SJCRH30 (cell line): ENCODE measurements at regions not wholly inside any gene's neighbourhood (a gene's known extent, or its start where the extent isn't known, plus 50 kb on each side); places are given as distances from the start of the nearest gene placed in this dataset.
A peak's percentile ranks its signal among the peaks of the same experiment; 100 is the strongest.
"Not testable (repeated sequence)": the region's sequence is repeated elsewhere in the genome, so short reads cannot be mapped to it uniquely, and the experiment has no call there.

Source experiments
- DNase-seq, 2 experiments: peaks; one replicate each; pipeline ENCODE4 v3.0.0-alpha.2; 2015 to 2020
- H3K27ac ChIP-seq: fragments of 250-450 bp; sonication (Bioruptor Pico); 2 replicates; pipeline ENCODE4 v1.5.1; 2020; ENCODE audit warnings: mild to moderate bottlenecking, moderate library complexity
- H3K27me3 ChIP-seq: fragments of 250-450 bp; sonication (Bioruptor Pico); 2 replicates; pipeline ENCODE4 v1.5.1; 2020; ENCODE audit warnings: mild to moderate bottlenecking, moderate library complexity
- H3K36me3 ChIP-seq: fragments of 250-450 bp; sonication (Bioruptor Pico); 2 replicates; pipeline ENCODE4 v1.5.1; 2020; ENCODE audit warnings: mild to moderate bottlenecking, moderate library complexity
- H3K4me1 ChIP-seq: fragments of 250-450 bp; sonication (Bioruptor Pico); 2 replicates; pipeline ENCODE4 v1.5.1; 2020; ENCODE audit warnings: mild to moderate bottlenecking, moderate library complexity
- H3K4me3 ChIP-seq: fragments of 250-450 bp; sonication (Bioruptor Pico); 2 replicates; pipeline ENCODE4 v1.5.1; 2020; ENCODE audit warnings: mild to moderate bottlenecking, moderate library complexity
- H3K9me3 ChIP-seq: fragments of 250-450 bp; sonication (Bioruptor Pico); replicated peaks from 2 replicates; pipeline ENCODE4 v1.5.1; 2020; ENCODE audit warnings: mild to moderate bottlenecking, moderate library complexity

DNA sequence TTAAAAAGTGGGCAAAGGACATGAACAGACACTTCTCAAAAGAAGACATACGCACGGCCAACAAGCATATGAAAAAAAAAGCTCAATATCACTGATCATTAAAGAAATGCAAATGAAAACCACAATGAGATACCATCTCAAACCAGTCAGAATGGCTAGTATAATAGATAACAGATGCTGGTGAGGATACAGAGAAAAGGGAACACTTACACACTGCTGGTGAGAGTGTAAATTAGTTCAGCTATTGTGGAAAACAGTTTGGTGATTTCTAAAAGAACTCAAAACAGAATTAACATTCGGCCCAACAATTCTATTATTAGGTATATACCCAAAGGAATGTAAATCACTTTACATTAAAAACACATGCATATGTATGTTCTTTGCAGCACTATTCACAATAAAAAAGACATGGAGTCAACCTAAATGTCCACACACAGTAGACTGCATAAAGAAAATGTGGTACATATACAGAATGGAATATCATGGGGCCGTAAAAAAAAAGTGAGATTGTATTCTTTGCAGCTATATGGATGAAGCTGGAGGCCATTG lies 1569.0 kb downstream of the OLFM4 start:
- no peaks in the 10 kb centered on the region for H3K4me1 ChIP-seq
- H3K36me3 ChIP-seq: no peaks in the 10 kb centered on the region
- no peak overlapping the region for H3K27ac ChIP-seq
- no peaks in the 10 kb centered on the region; the same call in 1 of the 2 replicates for H3K27me3 ChIP-seq
- H3K4me3 ChIP-seq: no peak overlapping the region
- no peaks in the 10 kb centered on the region for H3K9me3 ChIP-seq
- DNase-seq: no peak

DNA sequence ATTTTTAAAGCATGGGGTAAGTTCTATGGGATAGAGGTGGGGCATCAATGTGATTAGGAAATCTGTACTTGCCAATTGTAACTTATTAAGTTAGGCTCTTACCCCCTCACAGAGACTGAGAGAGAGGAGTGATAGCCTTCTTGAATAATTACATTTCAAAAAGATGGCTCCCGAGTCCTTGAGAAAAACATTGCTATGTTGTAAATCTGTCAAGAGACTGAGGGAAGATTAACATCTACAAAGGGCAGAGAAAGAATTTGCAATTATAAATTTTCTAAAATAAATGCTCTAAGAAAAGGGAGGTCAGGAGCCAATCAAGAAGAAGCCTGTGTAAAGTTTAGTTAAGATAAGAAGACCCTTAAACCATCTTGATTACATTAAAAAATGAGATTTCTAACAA lies 1570.8 kb downstream of the OLFM4 start:
- Histone ChIP-seq H3K27ac (no peak overlapping the region), H3K4me3 (no peak overlapping the region), H3K4me1 (no peaks in the 10 kb centered on the region), H3K36me3 (no peaks in the 10 kb centered on the region), H3K27me3 (no peaks in the 10 kb centered on the region; the same call in 1 of the 2 replicates), H3K9me3 (no peaks in the 10 kb centered on the region)
- DNase-seq: no peak

GRCh38 chr13:54606944-54607343 lies 1578.3 kb downstream of the OLFM4 start:
- Histone ChIP-seq H3K27ac (no peak overlapping the region), H3K27me3 (no peaks in the 10 kb centered on the region), H3K36me3 (no peaks in the 10 kb centered on the region), H3K4me3 (no peak overlapping the region), H3K9me3 (no peaks in the 10 kb centered on the region), H3K4me1 (no peaks in the 10 kb centered on the region)
- DNase-seq: no peak

- DNase-seq: no peak
- no peak overlapping the region for H3K4me3 ChIP-seq
- H3K27ac ChIP-seq: no peak overlapping the region
Measured at GRCh38 chr13:54607421-54607820, 1578.8 kb downstream of the OLFM4 start.

GRCh38 chr13:54611390-54611789 lies 1582.8 kb downstream of the OLFM4 start:
- DNase-seq: peak in 1 of 2 experiments; percentile 10
- no peaks in the 10 kb centered on the region for H3K4me1 ChIP-seq
- H3K36me3 ChIP-seq: no peaks in the 10 kb centered on the region
- no peak overlapping the region for H3K27ac ChIP-seq
- H3K9me3 ChIP-seq: no peaks in the 10 kb centered on the region
- no peak overlapping the region for H3K4me3 ChIP-seq
- H3K27me3 ChIP-seq: no peaks in the 10 kb centered on the region

More at GRCh38 chr13:54607421-54607820, 1578.8 kb downstream of the OLFM4 start:
- no peaks in the 10 kb centered on the region for H3K4me1 ChIP-seq
- H3K27me3 ChIP-seq: no peaks in the 10 kb centered on the region
- H3K36me3 ChIP-seq: no peaks in the 10 kb centered on the region
- H3K9me3 ChIP-seq: no peaks in the 10 kb centered on the region

- no peaks in the 10 kb centered on the region for H3K27me3 ChIP-seq
- no peak overlapping the region for H3K4me3 ChIP-seq
- H3K9me3 ChIP-seq: no peaks in the 10 kb centered on the region
- H3K27ac ChIP-seq: no peak overlapping the region
- no peaks in the 10 kb centered on the region for H3K4me1 ChIP-seq
- DNase-seq: no peak
- no peaks in the 10 kb centered on the region for H3K36me3 ChIP-seq
Measured at GRCh38 chr13:54614726-54615125, 1586.1 kb downstream of the OLFM4 start.

GRCh38 chr13:54626504-54626903 lies 1597.9 kb downstream of the OLFM4 start:
- H3K36me3 ChIP-seq, H3K4me1 ChIP-seq, H3K27ac ChIP-seq, H3K9me3 ChIP-seq, H3K4me3 ChIP-seq, H3K27me3 ChIP-seq, DNase-seq: not testable (repeated sequence)

DNA sequence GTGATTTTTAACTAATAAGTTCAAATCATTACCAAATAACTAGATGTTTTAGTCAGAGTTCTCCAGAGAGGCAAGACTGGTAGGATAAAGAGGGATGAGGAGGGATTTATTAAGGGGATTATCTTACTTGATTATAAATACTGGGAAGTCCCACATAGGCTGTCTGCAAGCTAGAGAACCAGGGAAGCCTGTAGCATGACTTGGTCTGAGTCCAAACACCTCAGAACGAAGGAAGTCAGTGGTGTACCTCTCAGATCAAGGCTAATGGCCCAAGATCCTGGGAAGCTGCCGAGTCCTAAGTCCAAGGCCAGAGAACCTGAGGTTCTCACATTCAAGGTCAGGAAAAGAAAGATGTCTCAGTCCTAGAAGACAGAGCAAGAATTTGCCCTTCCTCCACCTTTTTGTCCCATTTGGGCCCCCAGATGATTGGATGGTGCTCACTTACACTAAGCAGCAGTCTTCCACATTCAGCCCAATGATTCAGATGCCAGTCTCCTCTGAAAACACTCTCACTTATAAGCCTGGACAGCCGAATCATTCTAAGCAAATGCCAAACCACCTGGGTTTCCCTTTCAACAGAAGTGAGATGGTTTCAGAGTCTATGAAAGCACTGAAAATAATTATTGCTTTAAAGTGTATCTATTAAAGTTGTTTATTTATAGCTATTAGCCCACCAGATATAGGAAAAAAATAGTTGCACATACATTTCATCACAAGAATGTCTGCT lies 1599.2 kb downstream of the OLFM4 start:
- no peaks in the 10 kb centered on the region for H3K4me1 ChIP-seq
- DNase-seq: no peak
- H3K9me3 ChIP-seq: no peaks in the 10 kb centered on the region
- H3K27ac ChIP-seq: no peak overlapping the region
- H3K36me3 ChIP-seq: no peaks in the 10 kb centered on the region
- H3K4me3 ChIP-seq: no peak overlapping the region
- no peaks in the 10 kb centered on the region for H3K27me3 ChIP-seq

DNA sequence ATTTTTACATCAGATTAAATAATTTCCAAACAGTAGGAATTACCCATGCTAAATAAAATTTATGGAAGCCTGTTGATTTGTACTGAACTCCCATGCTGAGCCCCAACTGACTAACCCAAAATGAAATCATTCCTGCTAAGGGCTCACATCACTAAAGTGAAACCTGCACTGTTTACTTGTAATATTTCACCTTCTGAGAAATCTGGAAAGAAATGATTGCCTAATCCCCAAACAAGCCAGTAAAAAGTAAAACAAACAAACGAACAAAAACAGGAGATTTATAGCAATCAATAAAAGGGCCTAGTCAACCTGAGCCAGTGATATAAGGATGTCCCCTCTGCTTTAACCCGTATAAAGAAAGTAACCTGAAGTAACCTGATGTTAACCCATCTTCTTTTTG lies 1599.8 kb downstream of the OLFM4 start:
- Histone ChIP-seq H3K4me1 (no peaks in the 10 kb centered on the region), H3K27ac (no peak overlapping the region), H3K9me3 (no peaks in the 10 kb centered on the region), H3K4me3 (no peak overlapping the region), H3K36me3 (no peaks in the 10 kb centered on the region), H3K27me3 (no peaks in the 10 kb centered on the region)
- no peak for DNase-seq

GRCh38 chr13:54633456-54633855 lies 1604.8 kb downstream of the OLFM4 start:
- DNase-seq: no peak
- Histone ChIP-seq H3K9me3 (no peaks in the 10 kb centered on the region), H3K4me1 (no peaks in the 10 kb centered on the region), H3K36me3 (no peaks in the 10 kb centered on the region), H3K4me3 (no peak overlapping the region), H3K27ac (no peak overlapping the region), H3K27me3 (no peaks in the 10 kb centered on the region)

DNA sequence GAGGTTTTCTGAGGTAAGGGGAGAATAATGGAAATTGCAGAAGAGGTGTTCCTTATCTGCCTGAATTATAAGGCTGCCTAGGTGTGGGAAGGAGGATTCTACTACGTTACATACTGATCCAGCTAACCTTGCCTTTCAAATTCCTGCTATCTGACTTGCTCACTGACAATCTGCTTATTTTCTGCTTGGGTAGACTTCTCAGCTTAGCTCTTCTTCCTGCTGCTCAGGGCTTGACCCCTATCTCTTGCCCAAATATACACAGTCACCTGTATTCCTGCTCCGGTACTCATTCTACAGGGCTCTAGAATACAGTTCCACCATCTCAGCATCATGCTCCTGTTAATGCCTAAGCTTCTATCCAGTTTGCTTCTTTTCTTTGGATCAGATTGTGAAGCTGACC lies 1607.6 kb downstream of the OLFM4 start:
- H3K4me1 ChIP-seq: no peaks in the 10 kb centered on the region
- no peak for DNase-seq
- H3K27me3 ChIP-seq: no peaks in the 10 kb centered on the region
- H3K9me3 ChIP-seq: no peaks in the 10 kb centered on the region
- H3K4me3 ChIP-seq: no peak overlapping the region
- H3K27ac ChIP-seq: no peak overlapping the region
- no peaks in the 10 kb centered on the region for H3K36me3 ChIP-seq

DNA sequence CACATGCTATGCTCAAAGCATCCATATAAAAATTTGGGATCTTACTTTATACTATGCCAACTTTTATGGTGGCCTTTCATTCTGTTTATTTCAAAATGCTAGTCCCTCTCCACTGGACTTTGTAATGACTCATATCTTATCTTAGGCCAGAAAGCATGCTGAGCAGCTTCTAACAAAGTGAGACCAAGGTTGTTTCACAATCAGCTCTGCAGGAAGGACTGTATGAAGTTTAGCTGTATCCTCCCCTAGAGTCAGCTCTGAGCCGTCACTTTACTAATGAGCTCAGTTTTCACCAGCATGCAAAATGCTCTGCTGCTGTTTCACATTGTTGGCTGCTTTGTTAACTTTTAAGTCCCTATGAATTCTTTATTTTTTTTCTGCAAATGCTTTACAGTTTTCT lies 1608.8 kb downstream of the OLFM4 start:
- Histone ChIP-seq H3K36me3 (no peaks in the 10 kb centered on the region), H3K4me1 (no peaks in the 10 kb centered on the region), H3K27me3 (no peaks in the 10 kb centered on the region), H3K27ac (no peak overlapping the region), H3K9me3 (no peaks in the 10 kb centered on the region), H3K4me3 (no peak overlapping the region)
- DNase-seq: peak in 1 of 2 experiments; percentile 5

DNA sequence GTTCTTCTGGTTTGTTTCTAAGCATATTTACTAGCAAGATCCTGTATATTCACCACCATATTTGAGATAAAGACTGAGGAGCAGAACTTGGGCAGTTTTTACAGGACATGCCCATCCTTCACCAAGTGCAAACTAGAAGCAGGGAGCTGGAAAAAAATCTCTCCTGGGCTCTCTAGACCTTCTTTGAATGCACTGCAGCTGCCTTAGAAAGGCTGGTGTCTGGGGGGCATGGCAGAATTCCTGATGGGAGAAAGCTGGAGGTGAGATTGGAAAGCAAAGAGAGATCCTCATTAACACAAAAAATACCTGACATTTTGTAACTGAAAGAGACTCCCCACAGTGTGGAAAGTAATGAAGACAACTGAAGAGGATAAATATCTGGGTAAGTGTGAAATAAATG lies 1612.1 kb downstream of the OLFM4 start:
- Histone ChIP-seq H3K36me3 (no peaks in the 10 kb centered on the region), H3K4me3 (no peak overlapping the region), H3K27ac (no peak overlapping the region), H3K4me1 (no peaks in the 10 kb centered on the region), H3K27me3 (0 out of 2 replicates have a peak, but pooled peaks cover under 1% of the 10 kb centered on the region), H3K9me3 (no peaks in the 10 kb centered on the region)
- DNase-seq: no peak

- no peaks in the 10 kb centered on the region for H3K36me3 ChIP-seq
- H3K27ac ChIP-seq: no peak overlapping the region
- 0 out of 2 replicates have a peak, but pooled peaks cover 3% of the 10 kb centered on the region for H3K27me3 ChIP-seq
- H3K4me3 ChIP-seq: no peak overlapping the region
- H3K4me1 ChIP-seq: no peaks in the 10 kb centered on the region
- no peaks in the 10 kb centered on the region for H3K9me3 ChIP-seq
- peak; percentile 6 to 47 for DNase-seq
Measured at GRCh38 chr13:54643863-54644262, 1615.2 kb downstream of the OLFM4 start.

GRCh38 chr13:54647275-54647674 lies 1618.7 kb downstream of the OLFM4 start:
- H3K9me3 ChIP-seq: no peaks in the 10 kb centered on the region

GRCh38 chr13:54657588-54657987 lies 1629.0 kb downstream of the OLFM4 start:
- no peaks in the 10 kb centered on the region for H3K4me1 ChIP-seq
- no peak overlapping the region for H3K4me3 ChIP-seq
- no peak overlapping the region for H3K27ac ChIP-seq

More at GRCh38 chr13:54647275-54647674, 1618.7 kb downstream of the OLFM4 start:
- H3K27ac ChIP-seq: no peak overlapping the region
- H3K4me1 ChIP-seq: no peaks in the 10 kb centered on the region
- no peak for DNase-seq
- H3K4me3 ChIP-seq: no peak overlapping the region
- 0 out of 2 replicates have a peak, but pooled peaks cover 3% of the 10 kb centered on the region for H3K27me3 ChIP-seq
- no peaks in the 10 kb centered on the region for H3K36me3 ChIP-seq

More at GRCh38 chr13:54657588-54657987, 1629.0 kb downstream of the OLFM4 start:
- Histone ChIP-seq H3K27me3 (no peaks in the 10 kb centered on the region), H3K36me3 (no peaks in the 10 kb centered on the region), H3K9me3 (no peaks in the 10 kb centered on the region)
- DNase-seq: no peak
